ENCODE measurements at regions not wholly inside any gene's neighbourhood (a gene's known extent, or its start where the extent isn't known, plus 50 kb on each side); places are given as distances from the start of the nearest gene placed in this dataset.

DNA sequence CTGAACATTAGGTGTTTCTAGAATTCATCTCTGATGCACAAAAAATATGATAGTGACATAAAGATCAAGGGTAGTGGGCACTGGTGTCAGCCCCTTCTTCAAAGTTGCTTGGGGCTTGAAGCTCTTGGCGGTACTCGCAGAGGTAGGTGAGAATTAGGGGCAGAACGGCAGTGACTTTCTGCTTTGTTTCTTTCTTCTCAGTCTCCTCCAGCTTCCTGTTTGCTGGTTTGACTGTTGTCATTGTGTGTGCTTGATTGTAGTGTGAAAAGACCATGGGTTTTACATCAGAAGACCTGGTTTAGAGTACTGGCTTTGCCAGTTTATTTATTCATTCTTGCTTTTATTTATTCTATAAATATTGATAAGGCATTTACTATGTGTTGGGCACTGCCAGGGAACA, 156.7 kb upstream of the PLET1 start:
- no peak overlapping the region for H3K4me3 ChIP-seq (ENCODE audit: control insufficient read depth, low read depth, low read length)
- DNase-seq (ENCODE audit: low read depth), result no peak
- TF ChIP-seq CTCF (IDR thresholded peaks at IDR 0.05; ENCODE audit: control insufficient read depth, insufficient read depth, low read depth, low read length, missing control alignments), result no peak

DNA sequence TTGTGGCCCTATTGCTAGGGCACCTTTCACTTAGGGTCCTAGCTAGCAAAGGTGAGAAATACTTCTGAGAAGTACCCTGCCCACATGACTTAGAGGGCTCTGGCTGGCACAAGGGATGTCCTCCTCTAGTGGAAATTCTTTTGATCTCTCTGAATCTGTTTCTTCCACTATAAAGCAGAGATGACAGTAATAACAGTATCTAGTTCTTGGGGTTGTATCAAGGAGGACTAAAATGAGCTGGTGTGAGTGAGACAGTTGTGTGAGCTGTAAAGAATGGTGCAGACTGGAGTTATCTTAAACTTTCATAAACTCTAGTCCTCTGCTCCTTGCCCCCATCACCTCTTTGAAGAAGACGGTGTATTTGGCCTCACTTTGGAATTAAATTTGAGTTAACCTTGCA, 157.8 kb upstream of the PLET1 start:
- TF ChIP-seq CTCF (IDR thresholded peaks at IDR 0.05; ENCODE audit: control insufficient read depth, insufficient read depth, low read depth, low read length, missing control alignments), result no peak
- no peak for DNase-seq (ENCODE audit: low read depth)
- no peak overlapping the region for H3K4me3 ChIP-seq (ENCODE audit: control insufficient read depth, low read depth, low read length)

- TF ChIP-seq CTCF (IDR thresholded peaks at IDR 0.05; ENCODE audit: control insufficient read depth, insufficient read depth, low read depth, low read length, missing control alignments), result no peak
- H3K4me3 ChIP-seq (ENCODE audit: control insufficient read depth, low read depth, low read length), result no peak overlapping the region
- DNase-seq (ENCODE audit: low read depth), result no peak
These were observed 161.2 kb upstream of the PLET1 start for GRCh38 chr11:112421879-112422278.

GRCh38 chr11:112425121-112425520, 164.5 kb upstream of the PLET1 start:
- TF ChIP-seq CTCF (IDR thresholded peaks at IDR 0.05; ENCODE audit: control insufficient read depth, insufficient read depth, low read depth, low read length, missing control alignments), result no peak
- no peak overlapping the region for H3K4me3 ChIP-seq (ENCODE audit: control insufficient read depth, low read depth, low read length)
- no peak for DNase-seq (ENCODE audit: low read depth)

GRCh38 chr11:112437096-112437495, 176.4 kb upstream of the PLET1 start:
- DNase-seq (ENCODE audit: low read depth), result no peak
- no peak overlapping the region for H3K4me3 ChIP-seq (ENCODE audit: control insufficient read depth, low read depth, low read length)
- TF ChIP-seq CTCF (IDR thresholded peaks at IDR 0.05; ENCODE audit: control insufficient read depth, insufficient read depth, low read depth, low read length, missing control alignments), result no peak

DNA sequence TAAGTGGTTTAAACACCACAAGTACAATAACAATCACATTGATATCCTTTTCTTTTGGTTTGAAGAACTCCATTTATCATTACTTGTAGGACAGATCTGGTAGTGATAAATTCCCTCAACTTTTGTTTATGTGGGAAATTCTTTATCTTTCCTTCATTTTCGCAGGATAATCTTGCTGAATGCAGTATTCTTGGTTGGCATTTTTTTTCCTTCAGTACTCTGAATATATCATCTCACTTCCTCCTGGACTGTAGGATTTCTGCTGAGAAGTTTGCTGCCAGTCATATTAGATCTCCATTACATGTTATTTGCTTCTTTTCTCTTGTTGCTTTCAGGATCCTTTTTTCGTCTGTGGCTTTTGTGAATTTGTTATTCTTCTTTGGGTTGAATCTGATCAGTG, 179.0 kb upstream of the PLET1 start:
- no peak for TF ChIP-seq CTCF (IDR thresholded peaks at IDR 0.05; ENCODE audit: control insufficient read depth, insufficient read depth, low read depth, low read length, missing control alignments)
- no peak overlapping the region for H3K4me3 ChIP-seq (ENCODE audit: control insufficient read depth, low read depth, low read length)
- no peak for DNase-seq (ENCODE audit: low read depth)

DNA sequence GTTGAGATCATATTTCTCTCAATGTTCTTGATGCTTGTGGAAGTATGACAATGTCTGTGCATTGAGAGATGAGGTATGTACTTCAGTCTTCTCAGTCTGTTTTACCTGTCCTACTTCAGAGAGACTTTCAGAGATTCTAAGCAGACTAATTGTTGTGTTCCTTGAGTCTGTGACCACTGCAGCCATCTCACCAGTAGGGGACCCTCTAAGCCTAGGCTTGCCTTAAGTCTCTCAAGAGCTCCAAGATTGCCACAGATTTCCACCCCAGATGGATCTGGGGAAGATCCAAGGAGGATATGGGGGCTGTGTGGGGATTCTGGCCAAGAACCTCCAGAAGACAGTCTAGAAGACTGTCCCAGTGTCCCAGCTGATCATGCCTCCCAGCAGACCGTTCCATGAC, 179.9 kb upstream of the PLET1 start:
- DNase-seq (ENCODE audit: low read depth), result no peak

More for the DNA sequence above, 179.9 kb upstream of the PLET1 start:
- no peak overlapping the region for H3K4me3 ChIP-seq (ENCODE audit: control insufficient read depth, low read depth, low read length)
- TF ChIP-seq CTCF (IDR thresholded peaks at IDR 0.05; ENCODE audit: control insufficient read depth, insufficient read depth, low read depth, low read length, missing control alignments), result peak; percentile 4
